GM19372 (cell line): ENCODE measurements at regions not wholly inside any gene's neighbourhood (a gene's known extent, or its start where the extent isn't known, plus 50 kb on each side); places are given as distances from the start of the nearest gene placed in this dataset.
"Not testable (repeated sequence)": the region's sequence is repeated elsewhere in the genome, so short reads cannot be mapped to it uniquely, and the experiment has no call there.

ENCODE experiments used
- ATAC-seq: cut with Tn5 transposase; IDR thresholded peaks from one replicate; pipeline ENCODE4 v1.9.1; 2021; ENCODE audit warnings: mild to moderate bottlenecking, low read depth, moderate library complexity; ENCODE audit not compliant: unreplicated experiment

GRCh38 chr6:141790921-141791320, 341.8 kb upstream of the GJE1 start:
- no peak for ATAC-seq

- ATAC-seq = no peak
Observed at GRCh38 chr6:141788096-141788495, 344.6 kb upstream of the GJE1 start.

- no peak for ATAC-seq
Observed at GRCh38 chr6:141783585-141783984, 349.1 kb upstream of the GJE1 start.

GRCh38 chr6:141780296-141780695, 352.4 kb upstream of the GJE1 start:
- ATAC-seq = no peak

- ATAC-seq = no peak
Observed at GRCh38 chr6:141764388-141764787, 368.3 kb upstream of the GJE1 start.

- no peak for ATAC-seq
Observed at GRCh38 chr6:141758430-141758829, 374.3 kb upstream of the GJE1 start.

- no peak for ATAC-seq
Observed at GRCh38 chr6:141753180-141753579, 379.5 kb upstream of the GJE1 start.

GRCh38 chr6:141752677-141753076, 380.0 kb upstream of the GJE1 start:
- ATAC-seq = no peak

- not testable (repeated sequence) for ATAC-seq
Observed at GRCh38 chr6:141746324-141746723, 386.4 kb upstream of the GJE1 start.

GRCh38 chr6:141744971-141745370, 387.8 kb upstream of the GJE1 start:
- no peak for ATAC-seq

GRCh38 chr6:141744194-141744925, 388.4 kb upstream of the GJE1 start:
- ATAC-seq = no peak

- no peak for ATAC-seq
Observed at GRCh38 chr6:141736104-141736503, 396.6 kb upstream of the GJE1 start.

- ATAC-seq = no peak
Observed at GRCh38 chr6:141735126-141735525, 397.6 kb upstream of the GJE1 start.

GRCh38 chr6:141734071-141734840, 398.5 kb upstream of the GJE1 start:
- no peak for ATAC-seq

- ATAC-seq = no peak
Observed at GRCh38 chr6:141729146-141729545, 403.6 kb upstream of the GJE1 start.

GRCh38 chr6:141728330-141728729, 404.4 kb upstream of the GJE1 start:
- no peak for ATAC-seq

GRCh38 chr6:141726248-141726647, 406.5 kb upstream of the GJE1 start:
- ATAC-seq = no peak

GRCh38 chr6:141724731-141725130, 408.0 kb upstream of the GJE1 start:
- ATAC-seq = no peak

- ATAC-seq = no peak
Observed at GRCh38 chr6:141719476-141719875, 413.2 kb upstream of the GJE1 start.

GRCh38 chr6:141705431-141705830, 427.3 kb upstream of the GJE1 start:
- ATAC-seq = no peak

- ATAC-seq = no peak
Observed at GRCh38 chr6:141704151-141704550, 428.6 kb upstream of the GJE1 start.

- no peak for ATAC-seq
Observed at GRCh38 chr6:141701732-141702131, 431.0 kb upstream of the GJE1 start.
